ENCODE measurements at regions not wholly inside any gene's neighbourhood (a gene's known extent, or its start where the extent isn't known, plus 50 kb on each side); places are given as distances from the start of the nearest gene placed in this dataset.

GRCh38 chr15:37372064-37372463, 271.7 kb upstream of the MEIS2 start:
- no peaks in the 10 kb centered on the region for H3K4me1 ChIP-seq
- no peak overlapping the region for H3K27ac ChIP-seq (replicated peaks in 1 of 4)
- H3K4me3 ChIP-seq = no peak overlapping the region
- H3K27me3 ChIP-seq = no peaks in the 10 kb centered on the region
- no peaks in the 10 kb centered on the region for H3K9me3 ChIP-seq
- intact Hi-C loops (cut with DNase I) = no loop called here
- TF ChIP-seq EP300 (IDR thresholded peaks at IDR 0.05) = no peak
- no peak for TF ChIP-seq POLR2AphosphoS5 (IDR thresholded peaks at IDR 0.05)
- TF ChIP-seq, protein P1, sequence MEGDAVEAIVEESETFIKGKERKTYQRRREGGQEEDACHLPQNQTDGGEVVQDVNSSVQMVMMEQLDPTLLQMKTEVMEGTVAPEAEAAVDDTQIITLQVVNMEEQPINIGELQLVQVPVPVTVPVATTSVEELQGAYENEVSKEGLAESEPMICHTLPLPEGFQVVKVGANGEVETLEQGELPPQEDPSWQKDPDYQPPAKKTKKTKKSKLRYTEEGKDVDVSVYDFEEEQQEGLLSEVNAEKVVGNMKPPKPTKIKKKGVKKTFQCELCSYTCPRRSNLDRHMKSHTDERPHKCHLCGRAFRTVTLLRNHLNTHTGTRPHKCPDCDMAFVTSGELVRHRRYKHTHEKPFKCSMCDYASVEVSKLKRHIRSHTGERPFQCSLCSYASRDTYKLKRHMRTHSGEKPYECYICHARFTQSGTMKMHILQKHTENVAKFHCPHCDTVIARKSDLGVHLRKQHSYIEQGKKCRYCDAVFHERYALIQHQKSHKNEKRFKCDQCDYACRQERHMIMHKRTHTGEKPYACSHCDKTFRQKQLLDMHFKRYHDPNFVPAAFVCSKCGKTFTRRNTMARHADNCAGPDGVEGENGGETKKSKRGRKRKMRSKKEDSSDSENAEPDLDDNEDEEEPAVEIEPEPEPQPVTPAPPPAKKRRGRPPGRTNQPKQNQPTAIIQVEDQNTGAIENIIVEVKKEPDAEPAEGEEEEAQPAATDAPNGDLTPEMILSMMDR (IDR thresholded peaks at IDR 0.05) = no peak
- TF ChIP-seq POLR2A (IDR thresholded peaks at IDR 0.05; ENCODE audit: low read depth) = no peak
- no peak for DNase-seq (ENCODE audit: extremely low spot score)
- no peaks in the 10 kb centered on the region for H3K36me3 ChIP-seq
- WGBS = 77% methylated on average over 6 of the region's 6 CpGs

DNA sequence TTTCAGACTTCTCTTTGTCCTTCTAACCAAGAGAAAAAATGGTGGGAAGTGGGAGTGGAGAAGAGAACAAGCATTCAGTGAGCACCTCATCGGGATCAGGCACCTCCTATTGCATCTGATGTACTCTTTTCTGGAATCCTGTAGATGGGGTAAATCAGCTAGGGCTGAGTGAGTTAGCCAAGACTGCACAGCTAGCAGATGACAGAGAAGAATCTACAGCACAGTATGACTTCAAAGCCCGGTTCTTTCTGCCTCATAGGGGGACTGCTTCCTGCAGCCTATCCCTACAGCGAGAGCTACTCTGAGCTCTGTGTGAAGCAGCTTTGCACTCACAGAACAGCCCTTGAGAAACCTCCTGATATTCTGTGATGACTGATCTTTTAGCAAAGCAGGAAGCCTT, 275.2 kb upstream of the MEIS2 start:
- H3K9me3 ChIP-seq = no peaks in the 10 kb centered on the region
- H3K4me1 ChIP-seq = no peaks in the 10 kb centered on the region
- H3K27me3 ChIP-seq = no peaks in the 10 kb centered on the region
- TF ChIP-seq, protein P1 (IDR thresholded peaks at IDR 0.05) = no peak
- TF ChIP-seq POLR2AphosphoS5 (IDR thresholded peaks at IDR 0.05) (no peak), EP300 (IDR thresholded peaks at IDR 0.05) (no peak), POLR2A (IDR thresholded peaks at IDR 0.05; ENCODE audit: low read depth) (no peak)
- no peak overlapping the region for H3K27ac ChIP-seq (replicated peaks in 1 of 4)
- H3K36me3 ChIP-seq = no peaks in the 10 kb centered on the region
- 49% methylated on average over 3 of the region's 3 CpGs for WGBS
- intact Hi-C loops (cut with DNase I) = no loop called here
- no peak overlapping the region for H3K4me3 ChIP-seq
- no peak for DNase-seq (ENCODE audit: extremely low spot score)

DNA sequence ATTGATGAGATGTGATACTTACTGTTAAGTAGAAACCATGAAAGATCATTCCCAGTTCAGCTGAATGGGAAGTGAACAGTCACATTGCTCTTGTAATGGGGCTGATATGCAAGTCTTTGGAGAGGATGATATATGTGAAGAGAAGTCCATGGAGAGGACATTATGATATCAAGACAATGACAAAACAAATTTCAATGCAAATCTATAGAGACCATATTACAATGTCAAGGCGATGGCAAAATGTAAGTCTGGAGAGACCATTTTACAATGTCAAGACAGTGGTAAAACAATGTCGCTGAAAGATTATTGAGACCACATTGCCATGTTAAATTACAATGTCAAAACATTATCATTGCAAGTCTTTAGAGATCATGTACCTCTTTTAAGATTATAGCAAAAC, 277.1 kb upstream of the MEIS2 start:
- 72% methylated on average over 2 of the region's 2 CpGs for WGBS

DNA sequence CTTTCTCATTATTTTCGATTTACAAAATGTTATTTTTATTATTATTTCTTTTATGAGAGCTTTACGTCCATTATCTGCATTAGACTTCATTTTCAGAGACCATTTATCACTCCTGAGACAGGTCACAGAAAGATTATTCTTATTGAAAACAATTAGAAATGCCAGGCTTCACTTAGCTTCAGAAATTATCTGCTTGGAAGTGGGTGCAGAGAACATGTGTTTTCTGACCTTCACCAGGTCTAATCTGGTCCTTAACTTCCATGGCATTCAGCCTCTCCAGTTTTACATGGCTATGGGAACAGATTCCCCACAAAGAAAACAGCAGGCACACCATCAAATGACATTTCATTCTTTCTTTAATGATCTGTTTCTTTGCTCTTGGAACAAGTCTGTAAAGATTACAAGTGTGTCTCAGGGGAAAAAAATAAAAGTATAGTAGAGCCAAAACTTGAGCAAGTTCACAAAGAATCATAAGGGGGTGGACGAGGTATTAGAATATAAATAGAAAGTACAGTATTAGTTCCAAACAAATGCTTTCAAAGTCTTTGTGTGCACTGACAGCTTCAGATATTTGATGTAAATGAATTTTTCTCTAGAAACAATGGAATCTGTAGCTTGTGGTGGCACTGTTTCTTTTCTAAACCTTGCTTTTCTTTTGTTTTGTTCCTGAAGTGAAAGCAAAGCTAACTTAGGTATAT, 294.2 kb upstream of the MEIS2 start:
- no peaks in the 10 kb centered on the region for H3K4me1 ChIP-seq
- no peaks in the 10 kb centered on the region for H3K36me3 ChIP-seq
- intact Hi-C loops (cut with DNase I) = no loop called here
- no peak overlapping the region for H3K4me3 ChIP-seq
- WGBS = 52% methylated on average over 3 of the region's 3 CpGs
- DNase-seq (ENCODE audit: extremely low spot score) = no peak
- TF ChIP-seq POLR2A (IDR thresholded peaks at IDR 0.05; ENCODE audit: low read depth) (no peak), POLR2AphosphoS5 (IDR thresholded peaks at IDR 0.05) (no peak), EP300 (IDR thresholded peaks at IDR 0.05) (no peak)
- TF ChIP-seq, protein P1 (IDR thresholded peaks at IDR 0.05) = no peak
- H3K27me3 ChIP-seq = no peaks in the 10 kb centered on the region
- H3K27ac ChIP-seq (replicated peaks in 1 of 4) = no peak overlapping the region
- peaks cover 0 to 4% (median 2%) of the 10 kb centered on the region in 4 donors for H3K9me3 ChIP-seq

More for the DNA sequence above, 277.1 kb upstream of the MEIS2 start:
- DNase-seq (ENCODE audit: extremely low spot score) = no peak
- Histone ChIP-seq H3K4me3 (no peak overlapping the region), H3K27me3 (no peaks in the 10 kb centered on the region), H3K27ac (replicated peaks in 1 of 4) (no peak overlapping the region), H3K9me3 (no peaks in the 10 kb centered on the region), H3K4me1 (no peaks in the 10 kb centered on the region), H3K36me3 (no peaks in the 10 kb centered on the region)
- TF ChIP-seq EP300 (IDR thresholded peaks at IDR 0.05) (no peak), POLR2AphosphoS5 (IDR thresholded peaks at IDR 0.05) (no peak), POLR2A (IDR thresholded peaks at IDR 0.05; ENCODE audit: low read depth) (no peak)
- TF ChIP-seq, protein P1 (IDR thresholded peaks at IDR 0.05) = no peak
- intact Hi-C loops (cut with DNase I) = no loop called here

DNA sequence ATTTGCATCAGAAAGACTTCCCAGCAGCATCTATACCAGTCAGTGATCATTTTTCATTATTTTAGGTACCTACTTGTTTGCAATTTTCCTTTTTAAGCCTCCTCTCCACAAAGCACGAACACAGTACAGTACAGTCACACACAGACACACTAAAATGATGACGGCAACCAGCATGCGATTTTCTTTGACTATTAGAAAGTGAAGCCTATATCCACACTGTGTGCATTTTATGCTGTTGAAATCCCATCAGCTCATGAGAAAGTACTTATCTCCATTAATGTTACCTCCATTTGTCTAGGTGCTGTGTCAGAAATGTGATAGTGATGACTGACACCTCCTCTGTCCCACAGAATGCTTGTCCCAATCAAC, 294.7 kb upstream of the MEIS2 start:
- Histone ChIP-seq H3K4me3 (no peak overlapping the region), H3K27ac (replicated peaks in 1 of 4) (no peak overlapping the region), H3K36me3 (no peaks in the 10 kb centered on the region), H3K4me1 (no peaks in the 10 kb centered on the region), H3K9me3 (no peaks in the 10 kb centered on the region), H3K27me3 (no peaks in the 10 kb centered on the region)
- TF ChIP-seq EP300 (IDR thresholded peaks at IDR 0.05) (no peak), POLR2AphosphoS5 (IDR thresholded peaks at IDR 0.05) (no peak), POLR2A (IDR thresholded peaks at IDR 0.05; ENCODE audit: low read depth) (no peak)
- TF ChIP-seq, protein P1 (IDR thresholded peaks at IDR 0.05) = no peak
- 93% methylated on average over 3 of the region's 3 CpGs for WGBS
- intact Hi-C loops (cut with DNase I) = no loop called here
- no peak for DNase-seq (ENCODE audit: extremely low spot score)
